ENCODE measurements at regions not wholly inside any gene's neighbourhood (a gene's known extent, or its start where the extent isn't known, plus 50 kb on each side); places are given as distances from the start of the nearest gene placed in this dataset.
A peak's percentile ranks its signal among the peaks of the same experiment; 100 is the strongest.

DNA sequence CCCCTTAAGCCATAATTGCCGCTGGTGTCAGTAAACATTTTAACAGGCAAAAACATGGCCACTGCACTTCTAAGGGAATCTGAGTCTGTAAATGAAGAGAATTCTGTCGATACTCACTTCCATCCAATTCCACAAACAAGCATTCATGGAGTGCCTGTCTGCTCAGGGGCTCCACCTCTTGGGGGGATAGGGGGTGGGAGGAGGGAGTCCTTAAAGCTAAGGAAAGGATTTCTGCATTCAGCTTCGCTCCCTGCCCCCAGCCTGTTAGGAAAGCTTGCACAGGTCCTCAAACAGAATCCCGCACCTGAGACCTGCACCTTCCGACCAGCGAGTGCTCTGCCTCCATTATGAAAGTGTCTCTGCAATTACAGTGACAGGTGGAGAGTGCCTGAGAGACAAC, 130.2 kb upstream of the KIT start:
- H3K9me3 ChIP-seq, result peaks cover 0 to 5% (median under 1%) of the 10 kb centered on the region in 11 donors
- H3K4me3 ChIP-seq, result no peak overlapping the region
- DNase-seq, result no peak
- no peaks in the 10 kb centered on the region for H3K36me3 ChIP-seq
- ATAC-seq, result no peak
- WGBS, 2 donors, result 76 to 86% methylated on average over 6 of the region's 6 CpGs
- no peaks in the 10 kb centered on the region for H3K27me3 ChIP-seq
- H3K27ac ChIP-seq, result no peak overlapping the region
- H3K4me1 ChIP-seq, result no peaks in the 10 kb centered on the region
- TF ChIP-seq, protein P1, sequence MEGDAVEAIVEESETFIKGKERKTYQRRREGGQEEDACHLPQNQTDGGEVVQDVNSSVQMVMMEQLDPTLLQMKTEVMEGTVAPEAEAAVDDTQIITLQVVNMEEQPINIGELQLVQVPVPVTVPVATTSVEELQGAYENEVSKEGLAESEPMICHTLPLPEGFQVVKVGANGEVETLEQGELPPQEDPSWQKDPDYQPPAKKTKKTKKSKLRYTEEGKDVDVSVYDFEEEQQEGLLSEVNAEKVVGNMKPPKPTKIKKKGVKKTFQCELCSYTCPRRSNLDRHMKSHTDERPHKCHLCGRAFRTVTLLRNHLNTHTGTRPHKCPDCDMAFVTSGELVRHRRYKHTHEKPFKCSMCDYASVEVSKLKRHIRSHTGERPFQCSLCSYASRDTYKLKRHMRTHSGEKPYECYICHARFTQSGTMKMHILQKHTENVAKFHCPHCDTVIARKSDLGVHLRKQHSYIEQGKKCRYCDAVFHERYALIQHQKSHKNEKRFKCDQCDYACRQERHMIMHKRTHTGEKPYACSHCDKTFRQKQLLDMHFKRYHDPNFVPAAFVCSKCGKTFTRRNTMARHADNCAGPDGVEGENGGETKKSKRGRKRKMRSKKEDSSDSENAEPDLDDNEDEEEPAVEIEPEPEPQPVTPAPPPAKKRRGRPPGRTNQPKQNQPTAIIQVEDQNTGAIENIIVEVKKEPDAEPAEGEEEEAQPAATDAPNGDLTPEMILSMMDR (IDR thresholded peaks at IDR 0.05), result no peak
- intact Hi-C loops (cut with DNase I), result no loop called here

DNA sequence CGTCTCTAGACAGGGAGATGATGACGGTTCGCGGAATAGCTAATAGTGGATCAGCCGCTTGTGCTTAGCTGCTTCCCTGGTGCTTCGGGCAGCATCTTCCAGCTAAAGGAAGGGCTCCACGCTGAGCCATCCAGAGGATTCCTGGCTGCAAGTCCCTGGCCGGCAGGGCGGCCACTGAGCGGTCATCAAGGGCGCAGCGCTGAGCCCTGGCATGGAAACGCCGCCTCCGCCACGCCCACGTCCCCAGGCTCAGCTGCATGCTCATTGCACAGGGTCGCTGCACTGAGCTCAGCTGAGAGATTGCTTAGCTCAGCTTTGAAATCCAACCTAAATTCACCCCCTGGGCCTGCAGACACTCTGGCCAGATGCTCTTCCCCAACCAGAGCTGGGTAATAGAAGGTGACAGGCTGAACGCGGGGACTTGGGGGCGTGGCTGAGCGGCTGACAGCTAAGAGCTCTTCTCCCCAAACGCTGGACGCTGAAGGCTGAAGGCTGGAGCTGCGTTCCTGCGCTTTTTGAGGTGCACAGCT, 118.2 kb upstream of the KIT start:
- Histone ChIP-seq H3K36me3 (no peaks in the 10 kb centered on the region), H3K9me3 (no peaks in the 10 kb centered on the region), H3K27me3 (peaks cover 0 to 7% (median 0%) of the 10 kb centered on the region in 7 donors), H3K27ac (no peak overlapping the region), H3K4me3 (peak overlapping the region in 9 of 10 donors; percentile 15 to 60 (median 47)), H3K4me1 (peaks cover 0 to 10% (median 8%) of the 10 kb centered on the region in 9 donors)
- ATAC-seq (peak; percentile 88 to 95 (median 92)), DNase-seq (peak; percentile 33 to 66)
- 9 to 11% methylated on average over 26 of the region's 26 CpGs for WGBS, 2 donors
- intact Hi-C loops (cut with DNase I), result no loop called here
- TF ChIP-seq, protein P1 (IDR thresholded peaks at IDR 0.05), result peak in 1 of 9 donors; percentile 17

DNA sequence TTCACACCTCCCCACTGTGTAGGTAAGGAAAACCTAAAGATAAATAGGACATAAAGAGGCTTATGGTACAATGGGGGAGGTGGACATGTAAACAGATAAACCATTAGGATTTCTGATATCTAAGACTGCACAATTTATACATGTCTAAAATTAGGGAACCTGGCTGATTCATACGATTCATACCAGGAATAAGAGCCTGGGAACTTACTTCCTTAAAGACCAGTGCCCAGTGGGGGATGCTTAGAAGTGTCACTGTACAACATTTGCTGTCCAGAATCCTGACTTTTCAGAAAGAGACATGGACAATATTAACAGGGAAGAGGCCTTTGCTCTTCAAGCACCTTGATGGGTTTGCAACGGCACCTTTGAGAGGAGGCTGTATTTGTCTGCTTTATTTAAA, 116.8 kb upstream of the KIT start:
- peaks cover 0 to 10% (median 8%) of the 10 kb centered on the region in 9 donors for H3K4me1 ChIP-seq
- ATAC-seq, result no peak
- 69 to 74% methylated on average over 2 of the region's 2 CpGs for WGBS, 2 donors
- H3K4me3 ChIP-seq, result no peak overlapping the region
- TF ChIP-seq, protein P1 (IDR thresholded peaks at IDR 0.05), result no peak
- H3K27ac ChIP-seq, result no peak overlapping the region
- intact Hi-C loops (cut with DNase I), result no loop called here
- peaks cover 0 to 7% (median 0%) of the 10 kb centered on the region in 7 donors for H3K27me3 ChIP-seq
- no peaks in the 10 kb centered on the region for H3K9me3 ChIP-seq
- no peaks in the 10 kb centered on the region for H3K36me3 ChIP-seq
- DNase-seq, result no peak

DNA sequence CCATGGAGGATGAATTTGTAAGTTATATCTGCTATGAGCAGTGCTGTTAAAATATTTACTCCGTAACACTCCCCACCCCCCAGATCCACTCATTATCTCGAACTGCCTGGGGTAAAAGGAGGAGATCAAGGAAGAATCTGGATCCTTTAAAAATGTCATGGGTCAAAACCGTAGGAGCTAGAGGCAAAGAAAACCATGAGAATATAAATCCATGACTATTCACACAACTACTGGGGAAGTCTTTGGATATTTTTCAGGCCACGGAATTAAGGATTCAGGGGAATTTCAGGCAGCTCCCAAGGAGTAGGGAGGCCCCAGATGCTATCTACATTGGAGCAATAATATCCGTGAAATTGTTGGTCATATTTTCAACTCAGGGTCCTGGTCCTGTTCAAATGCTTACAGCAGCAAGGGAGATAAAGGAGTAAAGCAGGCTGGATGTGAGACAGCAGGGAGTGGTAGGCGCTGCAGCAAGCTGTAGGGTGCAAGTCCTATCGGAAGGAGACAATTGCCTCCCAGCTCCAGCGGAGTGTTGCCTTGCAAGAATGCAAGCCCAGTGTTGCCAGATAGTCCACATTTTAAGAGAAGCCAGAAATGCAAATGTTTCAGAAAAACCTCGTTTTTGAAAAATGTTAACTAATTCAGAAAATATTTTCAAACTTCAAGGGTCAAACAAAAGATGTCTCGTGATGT, 116.2 kb upstream of the KIT start:
- H3K27me3 ChIP-seq, result peaks cover 0 to 7% (median 0%) of the 10 kb centered on the region in 7 donors
- ATAC-seq, result no peak

More for the DNA sequence above, 116.2 kb upstream of the KIT start:
- WGBS, 2 donors, result 78 to 82% methylated on average over 10 of the region's 10 CpGs
- no peak for DNase-seq
- Histone ChIP-seq H3K9me3 (no peaks in the 10 kb centered on the region), H3K4me3 (no peak overlapping the region), H3K4me1 (peaks cover 0 to 10% (median 8%) of the 10 kb centered on the region in 9 donors), H3K27ac (no peak overlapping the region), H3K36me3 (no peaks in the 10 kb centered on the region)
- intact Hi-C loops (cut with DNase I), result no loop called here
- TF ChIP-seq, protein P1 (IDR thresholded peaks at IDR 0.05), result no peak
